Heart right ventricle (tissue), 16 donors: ENCODE measurements at regions not wholly inside any gene's neighbourhood (a gene's known extent, or its start where the extent isn't known, plus 50 kb on each side); places are given as distances from the start of the nearest gene placed in this dataset.
A peak's percentile ranks its signal among the peaks of the same experiment; 100 is the strongest.
"Not testable (repeated sequence)": the region's sequence is repeated elsewhere in the genome, so short reads cannot be mapped to it uniquely, and the experiment has no call there.

ENCODE experiments used
- ATAC-seq, 8 donors: fragments of 200-7000 bp; cut with Tn5 transposase; one replicate each; pipeline ENCODE4 v1.9.1; 2020; ENCODE audit warnings: mild to moderate bottlenecking in 8 of 8, moderate library complexity in 8 of 8, moderate number of reproducible peaks in 1 of 8
- DNase-seq, 2 donors: peaks; one replicate each; pipeline ENCODE4 v3.0.0-alpha.2; 2020
- H3K27ac ChIP-seq, 10 donors: fragments of 200-600 bp; sonication (generic) in 2 of 10; one replicate each; pipeline versions ENCODE4 v1.5.0 to v1.8.0; 2020 to 2022; ENCODE audit warnings: mild to moderate bottlenecking in 3 of 10
- H3K27me3 ChIP-seq, 7 donors: fragments of 200-600 bp; one replicate each; pipeline ENCODE4 v1.8.0; 2021 to 2022; ENCODE audit warnings: mild to moderate bottlenecking in 2 of 7
- H3K36me3 ChIP-seq, 9 donors: fragments of 200-600 bp; sonication (generic) in 1 of 9; one replicate each; pipeline versions ENCODE4 v1.5.0 to v1.8.0; 2020 to 2022; ENCODE audit warnings: mild to moderate bottlenecking in 2 of 9
- H3K4me1 ChIP-seq, 9 donors: fragments of 200-600 bp; sonication (generic) in 1 of 9; one replicate each; pipeline versions ENCODE4 v1.5.0 to v1.8.0; 2020 to 2022; ENCODE audit warnings: mild to moderate bottlenecking in 4 of 9
- H3K4me3 ChIP-seq, 10 donors: fragments of 200-600 bp; sonication (generic) in 2 of 10; one replicate each; pipeline versions ENCODE4 v1.5.0 to v1.8.0; 2020 to 2022; ENCODE audit warnings: mild to moderate bottlenecking in 7 of 10, moderate library complexity in 2 of 10
- H3K9me3 ChIP-seq, 11 donors: fragments of 200-600 bp in 10 of 11; sonication (generic) in 2 of 11; one replicate each; pipeline versions ENCODE4 v1.5.0 to v1.8.0; 2013 to 2022; ENCODE audit warnings: mild to moderate bottlenecking in 2 of 11, control low read depth in 1 of 11, moderate library complexity in 1 of 11
- CTCF ChIP-seq, 9 donors: fragments of 200-600 bp; sonication (generic) in 2 of 9; IDR thresholded peaks; one replicate each; pipeline versions ENCODE4 v1.5.0 to v1.8.0; 2021 to 2022; ENCODE audit warnings: antibody characterized with exemption in 9 of 9, mild to moderate bottlenecking in 5 of 9, moderate library complexity in 1 of 9
- WGBS, 2 donors: extraction: QIAGEN DNeasy Blood & Tissue Kit; methylation state at CpG; one replicate each; pipeline ENCODE4 v1.1.7; 2013; ENCODE audit warnings: inconsistent platforms in 1 of 2; 5-methylcytosine and 5-hydroxymethylcytosine counted together
- intact Hi-C, 10 donors: fragments of 100-400 bp; cut with DNase I; formaldehyde crosslinking; loops; one replicate each; pipeline versions ENCODE4 v1.11.1 to v1.14.2; 2022
- donor health status: Arrhythmogenic right ventricular cardiomyopathy.
- donor health status: ischemic (EF 13 %, LVEDD 7.1; RV severe dilation, severe dysfunction).
- donor health status: healthy with polysubstance abuse.
- donor health status: DM: no; HTN: yes; CAD: no.
- donor health status: DM: no; HTN: no; CAD: no.
- donor health status: ischemic (EF 25% LVEDD 6.9; RV normal size, moderate dysfunction).
- donor health status: ischemic (EF 25% LVEDD 5.7; RV mildly dilated, moderate dysfunction).
- donor health status: healthy.
- donor health status: DM: yes; HTN: yes; CAD: no.
- donor health status: Ischemic cardiomyopathy.
- donor health status: ischemic (EF 35%, LVEDD 5.7; RV mildly dilated, moderate dysfunction).
- donor health status: nonischemic (EF 11% LVEDD 7.7; RV severe dilation, severe dysfunction).
- donor health status: DM: yes; HTN: yes; CAD: no.
- donor health status: PGD.
- donor health status: ischemic (EF 29% LVEDD 5.4; RV normal size, mild dysfunction).
- donor health status: nonischemic (EF 23%, LVEDD 6.1; RV moderate dilation, normal function).

DNA sequence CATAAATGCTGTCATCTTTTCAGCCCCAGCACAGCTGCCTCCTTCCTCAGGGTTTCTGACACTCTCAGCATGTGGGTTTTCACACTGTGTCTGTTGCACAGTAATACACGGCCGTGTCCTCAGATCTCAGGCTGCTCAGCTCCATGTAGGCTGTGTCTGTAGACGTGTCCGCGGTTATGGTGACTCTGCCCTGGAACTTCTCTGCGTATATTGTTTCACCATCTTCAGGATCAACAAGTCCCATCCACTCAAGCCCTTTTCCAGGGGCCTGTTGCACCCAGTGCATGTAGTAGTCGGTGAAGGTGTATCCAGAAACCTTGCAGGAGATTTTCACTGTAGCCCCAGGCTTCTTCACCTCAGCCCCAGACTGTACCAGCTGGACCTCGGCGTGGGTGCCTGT lies 1210.6 kb downstream of the TMEM121 start:
- WGBS, 2 donors, result 65% methylated on average over 9 of the region's 9 CpGs; no CpG with 5 or more reads in 1 of the 2 donors
- ATAC-seq (no peak), DNase-seq (no peak)
- peak overlapping the region in 1 of 10 donors; percentile 65 for H3K27ac ChIP-seq
- intact Hi-C loops, result no loop called here
- H3K27me3 ChIP-seq, result no peaks in the 10 kb centered on the region
- peak overlapping the region in 1 of 10 donors; percentile 16 for H3K4me3 ChIP-seq
- no peaks in the 10 kb centered on the region for H3K9me3 ChIP-seq
- no peak for TF ChIP-seq CTCF (IDR thresholded peaks at IDR 0.05)
- no peaks in the 10 kb centered on the region for H3K4me1 ChIP-seq
- no peaks in the 10 kb centered on the region for H3K36me3 ChIP-seq

DNA sequence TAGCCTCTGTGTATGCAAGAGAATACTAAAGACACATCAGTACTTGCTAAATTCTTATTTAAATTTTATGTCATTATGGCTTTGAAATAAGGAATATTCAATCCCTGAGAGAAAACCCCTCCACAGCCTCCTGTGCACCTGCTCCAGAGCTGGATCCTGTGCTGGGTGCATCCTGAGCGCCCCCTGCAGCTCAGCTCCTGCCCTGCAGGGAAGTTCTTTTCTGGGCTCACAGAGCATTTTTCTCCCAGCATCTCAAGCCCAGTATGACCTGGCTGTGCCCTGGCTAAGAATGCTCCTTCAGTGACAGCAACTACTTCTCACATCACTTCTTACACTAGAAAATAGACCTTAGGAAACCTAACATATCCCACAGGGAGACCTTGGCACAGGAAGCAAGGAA lies 1211.7 kb downstream of the TMEM121 start:
- peak overlapping the region in 1 of 10 donors; percentile 65 for H3K27ac ChIP-seq
- no peaks in the 10 kb centered on the region for H3K4me1 ChIP-seq
- DNase-seq (no peak), ATAC-seq (no peak)
- peak overlapping the region in 1 of 10 donors; percentile 16 for H3K4me3 ChIP-seq
- no peaks in the 10 kb centered on the region for H3K27me3 ChIP-seq
- peak in 1 of 9 donors; percentile 27 for TF ChIP-seq CTCF (IDR thresholded peaks at IDR 0.05)
- WGBS, 2 donors, result 10% methylated on average over 1 of the region's 1 CpG; no CpG with 5 or more reads in 1 of the 2 donors
- intact Hi-C loops, result no loop called here
- no peaks in the 10 kb centered on the region for H3K9me3 ChIP-seq
- H3K36me3 ChIP-seq, result no peaks in the 10 kb centered on the region

- H3K27ac ChIP-seq, ATAC-seq, intact Hi-C loops, H3K9me3 ChIP-seq, H3K27me3 ChIP-seq, H3K4me3 ChIP-seq, DNase-seq, H3K4me1 ChIP-seq, H3K36me3 ChIP-seq: not testable (repeated sequence)
- WGBS, 2 donors, result 70% methylated on average over 7 of the region's 9 CpGs; no CpG with 5 or more reads in 1 of the 2 donors
Observed at GRCh38 chr14:106738598-106739258, 1212.3 kb downstream of the TMEM121 start.

GRCh38 chr14:106741086-106741827 lies 1214.9 kb downstream of the TMEM121 start:
- DNase-seq (peak in 1 of 2 donors; percentile 9), ATAC-seq (peak in 1 of 8 donors; percentile 49)
- H3K36me3 ChIP-seq, H3K4me1 ChIP-seq, intact Hi-C loops, H3K9me3 ChIP-seq, H3K27ac ChIP-seq, H3K27me3 ChIP-seq, H3K4me3 ChIP-seq: not testable (repeated sequence)
- TF ChIP-seq CTCF (IDR thresholded peaks at IDR 0.05), result peak in 2 of 9 donors; percentile 14 to 23
- 34 to 69% methylated on average over 2 to 14 of the region's 16 CpGs for WGBS, 2 donors

DNA sequence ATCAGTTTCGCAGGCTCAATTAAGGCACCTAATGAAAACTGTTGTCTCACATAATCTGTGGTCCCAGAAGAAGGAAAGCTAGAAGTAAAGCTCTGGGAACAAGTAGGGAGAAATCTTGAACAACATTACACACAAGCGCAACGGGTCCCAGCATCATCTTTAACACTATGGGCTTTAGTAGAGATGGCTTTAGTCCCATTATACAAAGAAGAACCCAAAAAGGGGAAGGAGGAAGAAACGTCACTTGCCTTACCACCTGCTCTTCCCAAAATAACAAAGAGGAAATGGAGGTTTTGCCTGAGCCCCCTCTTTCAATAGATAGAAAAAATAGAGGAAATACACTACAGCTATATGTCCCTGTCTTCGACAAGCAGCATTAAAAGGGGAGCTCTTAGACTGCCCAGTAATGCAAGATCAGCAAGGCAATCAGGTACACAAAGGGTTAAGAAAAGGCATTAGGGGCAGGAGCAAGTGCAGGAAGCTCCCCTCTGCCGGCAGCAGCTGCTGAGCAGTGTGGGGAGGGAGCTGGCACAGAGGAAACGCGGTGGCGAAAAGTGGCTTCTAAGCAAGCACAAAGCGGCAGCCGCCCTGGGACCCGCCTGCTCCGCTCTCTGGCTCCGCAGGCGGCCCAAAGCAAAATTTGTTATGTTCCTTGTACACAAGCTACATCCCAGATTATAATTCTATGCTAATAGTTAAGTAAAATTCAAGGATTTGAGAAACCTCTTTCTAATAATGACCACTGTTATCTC lies 1218.8 kb downstream of the TMEM121 start:
- H3K4me1 ChIP-seq, H3K4me3 ChIP-seq, H3K27ac ChIP-seq, intact Hi-C loops, H3K27me3 ChIP-seq, H3K9me3 ChIP-seq, H3K36me3 ChIP-seq: not testable (repeated sequence)
- WGBS, 2 donors, result 32 to 55% methylated on average over 12 to 14 of the region's 15 CpGs
- peak in 1 of 8 donors; percentile 61 for ATAC-seq
- peak in 1 of 2 donors; percentile 4 for DNase-seq

- no CpG with 5 or more reads among the region's 3 CpGs for WGBS, 2 donors
- DNase-seq, H3K4me1 ChIP-seq, H3K27ac ChIP-seq, intact Hi-C loops, H3K4me3 ChIP-seq, H3K9me3 ChIP-seq, H3K27me3 ChIP-seq, H3K36me3 ChIP-seq, ATAC-seq: not testable (repeated sequence)
Observed at GRCh38 chr14:106750089-106750488, 1223.7 kb downstream of the TMEM121 start.

DNA sequence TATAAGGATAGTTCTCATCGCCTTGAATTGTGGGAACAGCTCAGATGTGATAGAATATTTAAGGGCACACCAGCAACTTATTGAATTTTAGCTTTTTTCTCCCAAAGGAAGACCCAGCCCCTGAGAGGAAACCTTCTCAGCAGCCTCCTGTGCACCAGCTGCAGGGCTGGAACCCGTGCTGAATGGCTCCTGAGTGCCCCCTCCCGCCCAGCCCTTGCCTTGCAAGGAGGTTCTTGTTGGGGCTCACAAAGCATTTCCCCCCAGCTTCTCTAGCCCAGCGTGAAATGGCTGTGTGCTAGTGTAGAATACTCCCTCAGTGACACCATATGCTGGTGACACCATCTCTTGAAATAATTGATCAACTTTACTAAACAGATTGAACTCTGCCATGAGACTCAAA lies 1227.4 kb downstream of the TMEM121 start:
- ATAC-seq, H3K27ac ChIP-seq, H3K9me3 ChIP-seq, H3K36me3 ChIP-seq, H3K4me3 ChIP-seq, H3K4me1 ChIP-seq, H3K27me3 ChIP-seq, DNase-seq, intact Hi-C loops: not testable (repeated sequence)
- 15 to 31% methylated on average over 1 to 3 of the region's 4 CpGs for WGBS, 2 donors

- DNase-seq, H3K36me3 ChIP-seq, ATAC-seq, H3K4me1 ChIP-seq, intact Hi-C loops, H3K4me3 ChIP-seq, H3K27me3 ChIP-seq, H3K27ac ChIP-seq, H3K9me3 ChIP-seq: not testable (repeated sequence)
- WGBS, 2 donors, result 44 to 50% methylated on average over 6 of the region's 6 CpGs
Observed at GRCh38 chr14:106757444-106757843, 1231.1 kb downstream of the TMEM121 start.
